ENCODE measurements at regions not wholly inside any gene's neighbourhood (a gene's known extent, or its start where the extent isn't known, plus 50 kb on each side); places are given as distances from the start of the nearest gene placed in this dataset.

DNA sequence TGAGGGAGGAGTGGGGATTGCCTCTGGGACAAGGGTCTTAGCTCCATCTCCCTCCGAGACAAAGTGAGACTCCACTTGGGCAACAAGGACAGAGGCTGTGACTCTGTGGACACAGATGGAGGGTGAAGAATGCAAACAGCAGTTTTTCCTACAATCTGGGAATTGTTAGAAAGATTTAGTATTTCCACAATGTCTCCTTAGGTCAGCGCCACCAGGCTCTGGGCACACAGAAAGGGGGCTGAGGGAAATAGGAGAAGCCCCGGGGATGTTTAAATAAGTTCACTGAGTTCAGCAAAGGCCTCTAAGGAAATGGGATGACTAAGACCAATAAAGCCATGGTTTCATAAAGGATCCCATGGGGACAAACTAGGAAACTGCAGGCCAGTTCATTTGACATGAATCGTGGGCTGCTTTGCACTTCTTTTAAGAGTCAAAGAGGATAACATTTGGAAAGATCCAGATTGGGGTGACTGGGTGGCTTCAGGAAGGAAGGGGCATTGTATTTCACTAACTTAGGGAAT lies 219.8 kb upstream of the GLI3 start:
- TF ChIP-seq, protein P1, sequence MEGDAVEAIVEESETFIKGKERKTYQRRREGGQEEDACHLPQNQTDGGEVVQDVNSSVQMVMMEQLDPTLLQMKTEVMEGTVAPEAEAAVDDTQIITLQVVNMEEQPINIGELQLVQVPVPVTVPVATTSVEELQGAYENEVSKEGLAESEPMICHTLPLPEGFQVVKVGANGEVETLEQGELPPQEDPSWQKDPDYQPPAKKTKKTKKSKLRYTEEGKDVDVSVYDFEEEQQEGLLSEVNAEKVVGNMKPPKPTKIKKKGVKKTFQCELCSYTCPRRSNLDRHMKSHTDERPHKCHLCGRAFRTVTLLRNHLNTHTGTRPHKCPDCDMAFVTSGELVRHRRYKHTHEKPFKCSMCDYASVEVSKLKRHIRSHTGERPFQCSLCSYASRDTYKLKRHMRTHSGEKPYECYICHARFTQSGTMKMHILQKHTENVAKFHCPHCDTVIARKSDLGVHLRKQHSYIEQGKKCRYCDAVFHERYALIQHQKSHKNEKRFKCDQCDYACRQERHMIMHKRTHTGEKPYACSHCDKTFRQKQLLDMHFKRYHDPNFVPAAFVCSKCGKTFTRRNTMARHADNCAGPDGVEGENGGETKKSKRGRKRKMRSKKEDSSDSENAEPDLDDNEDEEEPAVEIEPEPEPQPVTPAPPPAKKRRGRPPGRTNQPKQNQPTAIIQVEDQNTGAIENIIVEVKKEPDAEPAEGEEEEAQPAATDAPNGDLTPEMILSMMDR (IDR thresholded peaks at IDR 0.05) = no peak
- TF ChIP-seq EP300 (IDR thresholded peaks at IDR 0.05) (no peak), POLR2A (IDR thresholded peaks at IDR 0.05) (no peak), POLR2AphosphoS5 (IDR thresholded peaks at IDR 0.05) (no peak)

Measured in suprapubic skin (tissue), 4 donors.